B cell (primary cell): ENCODE measurements at regions not wholly inside any gene's neighbourhood (a gene's known extent, or its start where the extent isn't known, plus 50 kb on each side); places are given as distances from the start of the nearest gene placed in this dataset.

ENCODE experiments used
- EZH2 ChIP-seq: IDR thresholded peaks from 2 replicates; pipeline ENCODE4 v1.6.1; 2012; ENCODE audit warnings: borderline replicate concordance, low read depth, mild to moderate bottlenecking, moderate library complexity, low read length; ENCODE audit not compliant: insufficient read depth, poor library complexity, severe bottlenecking
- TF ChIP-seq, protein P1 (sequence below): fragments of 200-600 bp; IDR thresholded peaks from one replicate; pipeline ENCODE4 v1.8.0; 2022; ENCODE audit warnings: antibody characterized with exemption, mild to moderate bottlenecking

DNA sequence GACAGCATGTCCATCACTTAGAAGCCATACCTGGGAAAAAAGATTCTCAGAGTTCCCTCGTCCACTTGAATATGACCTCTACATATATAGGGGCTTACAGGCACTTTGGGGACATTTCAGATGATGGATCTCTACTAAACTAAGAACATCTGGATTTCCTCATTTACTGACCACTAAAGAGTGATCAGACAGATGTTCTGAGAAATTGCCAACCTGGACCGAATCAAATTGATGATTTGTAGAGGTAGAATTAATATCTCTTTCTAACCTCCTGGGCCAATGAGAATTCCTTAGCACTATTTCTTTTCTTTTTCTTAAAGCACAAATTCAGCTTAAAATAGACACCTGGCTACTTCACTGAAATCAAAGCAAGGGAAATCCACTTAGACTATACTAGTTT, 422.7 kb downstream of the MTRR start:
- TF ChIP-seq, protein P1, sequence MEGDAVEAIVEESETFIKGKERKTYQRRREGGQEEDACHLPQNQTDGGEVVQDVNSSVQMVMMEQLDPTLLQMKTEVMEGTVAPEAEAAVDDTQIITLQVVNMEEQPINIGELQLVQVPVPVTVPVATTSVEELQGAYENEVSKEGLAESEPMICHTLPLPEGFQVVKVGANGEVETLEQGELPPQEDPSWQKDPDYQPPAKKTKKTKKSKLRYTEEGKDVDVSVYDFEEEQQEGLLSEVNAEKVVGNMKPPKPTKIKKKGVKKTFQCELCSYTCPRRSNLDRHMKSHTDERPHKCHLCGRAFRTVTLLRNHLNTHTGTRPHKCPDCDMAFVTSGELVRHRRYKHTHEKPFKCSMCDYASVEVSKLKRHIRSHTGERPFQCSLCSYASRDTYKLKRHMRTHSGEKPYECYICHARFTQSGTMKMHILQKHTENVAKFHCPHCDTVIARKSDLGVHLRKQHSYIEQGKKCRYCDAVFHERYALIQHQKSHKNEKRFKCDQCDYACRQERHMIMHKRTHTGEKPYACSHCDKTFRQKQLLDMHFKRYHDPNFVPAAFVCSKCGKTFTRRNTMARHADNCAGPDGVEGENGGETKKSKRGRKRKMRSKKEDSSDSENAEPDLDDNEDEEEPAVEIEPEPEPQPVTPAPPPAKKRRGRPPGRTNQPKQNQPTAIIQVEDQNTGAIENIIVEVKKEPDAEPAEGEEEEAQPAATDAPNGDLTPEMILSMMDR, result no peak
- TF ChIP-seq EZH2, result no peak
